ENCODE measurements at regions not wholly inside any gene's neighbourhood (a gene's known extent, or its start where the extent isn't known, plus 50 kb on each side); places are given as distances from the start of the nearest gene placed in this dataset.
A peak's percentile ranks its signal among the peaks of the same experiment; 100 is the strongest.

DNA sequence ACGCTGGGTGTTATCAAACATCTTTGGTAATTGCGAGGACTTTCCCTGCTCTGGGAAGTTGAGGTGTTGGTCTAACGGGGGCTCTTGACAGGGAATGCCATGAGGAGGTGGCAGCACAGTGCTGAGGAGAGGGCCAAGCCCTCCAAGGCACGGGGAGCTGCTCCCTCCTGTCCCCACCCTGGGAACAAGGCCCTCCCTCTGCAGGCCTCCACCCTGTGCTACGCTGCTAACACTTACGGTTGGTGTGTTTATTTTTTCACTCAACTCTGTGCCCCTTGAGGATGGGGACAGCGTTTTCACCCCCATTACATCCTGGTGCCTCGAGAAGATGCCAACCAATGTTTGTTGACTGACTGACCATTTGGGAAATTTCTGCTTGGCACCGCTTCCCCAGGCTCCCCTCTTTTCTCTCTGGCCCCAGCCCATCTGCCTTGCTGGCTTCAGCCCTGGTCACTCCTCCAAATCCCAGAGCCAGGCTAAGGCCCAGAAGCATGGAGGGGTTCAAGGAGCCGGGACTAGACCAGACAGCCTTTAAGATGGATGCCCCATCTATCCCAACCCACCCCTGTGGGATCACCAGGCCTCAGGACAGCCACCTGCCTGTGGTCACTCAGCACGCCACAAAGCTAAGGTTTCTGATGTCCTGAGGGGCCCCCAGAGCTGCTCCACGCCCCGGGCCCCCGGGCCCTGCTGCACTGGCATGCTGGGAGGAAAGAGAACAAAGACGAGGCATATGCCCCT lies 125.7 kb downstream of the BARX1 start:
- H3K27ac ChIP-seq: no peak overlapping the region
- no peaks in the 10 kb centered on the region for H3K9me3 ChIP-seq
- DNase-seq: no peak
- intact Hi-C loops (cut with DNase I): loop anchor here (10.0 kb wide), 1 partner anchor 135 kb away; no protein-coding TSS in a partner anchor
- ATAC-seq: no peak
- no peak overlapping the region for H3K4me3 ChIP-seq
- WGBS, 2 donors: 76% methylated on average over 13 to 15 of the region's 15 CpGs
- no peaks in the 10 kb centered on the region for H3K36me3 ChIP-seq (replicated peaks in 1 of 2; ENCODE audit: insufficient read depth in 1 of 2, low read depth in 2 of 2)
- H3K27me3 ChIP-seq: no peaks in the 10 kb centered on the region
- TF ChIP-seq, protein P1, sequence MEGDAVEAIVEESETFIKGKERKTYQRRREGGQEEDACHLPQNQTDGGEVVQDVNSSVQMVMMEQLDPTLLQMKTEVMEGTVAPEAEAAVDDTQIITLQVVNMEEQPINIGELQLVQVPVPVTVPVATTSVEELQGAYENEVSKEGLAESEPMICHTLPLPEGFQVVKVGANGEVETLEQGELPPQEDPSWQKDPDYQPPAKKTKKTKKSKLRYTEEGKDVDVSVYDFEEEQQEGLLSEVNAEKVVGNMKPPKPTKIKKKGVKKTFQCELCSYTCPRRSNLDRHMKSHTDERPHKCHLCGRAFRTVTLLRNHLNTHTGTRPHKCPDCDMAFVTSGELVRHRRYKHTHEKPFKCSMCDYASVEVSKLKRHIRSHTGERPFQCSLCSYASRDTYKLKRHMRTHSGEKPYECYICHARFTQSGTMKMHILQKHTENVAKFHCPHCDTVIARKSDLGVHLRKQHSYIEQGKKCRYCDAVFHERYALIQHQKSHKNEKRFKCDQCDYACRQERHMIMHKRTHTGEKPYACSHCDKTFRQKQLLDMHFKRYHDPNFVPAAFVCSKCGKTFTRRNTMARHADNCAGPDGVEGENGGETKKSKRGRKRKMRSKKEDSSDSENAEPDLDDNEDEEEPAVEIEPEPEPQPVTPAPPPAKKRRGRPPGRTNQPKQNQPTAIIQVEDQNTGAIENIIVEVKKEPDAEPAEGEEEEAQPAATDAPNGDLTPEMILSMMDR (IDR thresholded peaks at IDR 0.05): no peak
- no peak for TF ChIP-seq POLR2A (IDR thresholded peaks at IDR 0.05)
- H3K4me1 ChIP-seq: peaks cover 3% of the 10 kb centered on the region

GRCh38 chr9:93828331-93829097 lies 126.6 kb downstream of the BARX1 start:
- no peak for TF ChIP-seq POLR2A (IDR thresholded peaks at IDR 0.05)
- TF ChIP-seq, protein P1 (IDR thresholded peaks at IDR 0.05): no peak
- H3K36me3 ChIP-seq (replicated peaks in 1 of 2; ENCODE audit: insufficient read depth in 1 of 2, low read depth in 2 of 2): no peaks in the 10 kb centered on the region
- no peak overlapping the region for H3K4me3 ChIP-seq
- peaks cover 3% of the 10 kb centered on the region for H3K4me1 ChIP-seq
- intact Hi-C loops (cut with DNase I): loop anchor here (10.0 kb wide), 1 partner anchor 136 kb away; no protein-coding TSS in a partner anchor
- ATAC-seq: no peak
- H3K27me3 ChIP-seq: no peaks in the 10 kb centered on the region
- no peak for DNase-seq
- H3K27ac ChIP-seq: no peak overlapping the region
- no peaks in the 10 kb centered on the region for H3K9me3 ChIP-seq
- 89% methylated on average over 12 to 13 of the region's 13 CpGs for WGBS, 2 donors

DNA sequence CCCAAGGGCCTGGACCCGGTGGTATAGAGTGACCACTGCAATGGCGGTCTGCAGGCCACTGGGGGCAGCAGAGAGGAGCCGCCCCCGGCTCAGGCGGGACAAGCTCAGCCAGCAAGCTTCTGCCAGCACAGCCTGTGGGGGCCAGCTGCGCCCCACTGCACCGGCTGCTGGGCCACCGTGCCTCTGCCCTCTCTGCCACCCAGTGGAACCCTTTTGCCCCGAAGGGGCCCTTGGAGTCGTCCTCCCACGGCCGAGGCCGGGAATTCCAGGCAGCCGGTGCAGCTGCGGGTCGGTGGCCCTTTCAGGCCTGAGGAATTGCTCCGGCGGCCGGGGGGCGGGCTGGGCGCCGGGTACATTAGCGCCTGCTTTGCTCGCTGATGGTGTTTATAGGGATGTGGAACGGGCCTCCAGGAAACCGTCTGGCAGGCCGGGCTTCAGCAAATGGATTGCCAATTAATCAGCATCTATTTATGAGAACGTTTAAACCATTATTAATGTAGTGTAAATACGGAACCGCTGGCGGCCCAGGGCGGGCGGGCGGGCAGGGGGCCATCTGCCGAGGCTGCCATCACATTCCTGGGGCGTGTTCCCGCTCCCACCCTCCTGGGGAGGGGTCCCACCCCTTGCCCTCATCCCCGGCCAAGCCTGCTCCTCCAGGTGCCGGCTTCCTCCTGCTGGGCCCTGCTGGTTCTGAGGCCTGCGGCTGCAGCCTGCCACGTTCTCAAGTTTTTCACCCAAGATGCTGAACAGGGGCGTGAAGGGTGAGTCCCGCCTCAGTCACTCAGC lies 127.4 kb downstream of the BARX1 start:
- Histone ChIP-seq H3K36me3 (replicated peaks in 1 of 2; ENCODE audit: insufficient read depth in 1 of 2, low read depth in 2 of 2) (no peaks in the 10 kb centered on the region), H3K4me3 (no peak overlapping the region), H3K9me3 (no peaks in the 10 kb centered on the region), H3K27ac (no peak overlapping the region), H3K27me3 (no peaks in the 10 kb centered on the region), H3K4me1 (peaks cover 3% of the 10 kb centered on the region)
- DNase-seq: peak; percentile 52 to 72 (median 66)
- intact Hi-C loops (cut with DNase I): loop anchor here (10.0 kb wide), 1 partner anchor 137 kb away; no protein-coding TSS in a partner anchor
- ATAC-seq: peak; percentile 92
- TF ChIP-seq POLR2A (IDR thresholded peaks at IDR 0.05): no peak
- TF ChIP-seq, protein P1 (IDR thresholded peaks at IDR 0.05): peak; percentile 73 to 93 (median 83)
- WGBS, 2 donors: 14 to 74% methylated on average over 7 to 41 of the region's 43 CpGs

DNA sequence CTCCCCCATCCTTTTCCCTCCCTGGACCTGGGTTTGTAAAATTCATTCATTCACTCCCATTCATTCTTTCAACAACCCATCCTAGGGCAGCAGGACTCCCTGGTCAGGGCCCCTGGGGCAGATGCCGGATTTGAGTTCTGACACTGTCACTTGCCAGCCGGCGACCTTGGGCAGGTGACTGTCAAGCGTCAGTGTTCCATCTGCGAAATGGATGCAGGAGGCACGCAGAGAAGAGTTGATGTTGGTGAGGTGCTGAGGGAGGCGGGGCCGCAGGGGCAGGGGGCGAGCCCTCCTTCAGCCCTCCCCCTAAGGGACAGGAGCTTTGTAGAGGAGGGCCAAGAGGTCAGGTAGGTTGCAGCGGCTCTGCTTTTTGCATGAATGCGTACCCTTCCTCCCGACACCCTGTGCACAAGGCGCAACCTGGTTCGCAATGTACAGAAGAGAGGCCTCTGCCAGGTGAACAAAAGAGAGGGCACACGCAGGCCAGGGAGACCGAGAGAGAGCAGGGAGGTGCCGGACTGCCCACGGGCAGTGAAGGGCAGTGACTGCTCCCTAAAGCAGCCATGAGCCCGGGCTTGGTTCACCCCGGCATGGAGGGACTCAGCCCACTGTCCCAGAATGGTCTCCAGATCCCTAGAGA lies 128.1 kb downstream of the BARX1 start:
- intact Hi-C loops (cut with DNase I): loop anchor here (10.0 kb wide), 1 partner anchor 138 kb away; no protein-coding TSS in a partner anchor
- WGBS, 2 donors: 57 to 60% methylated on average over 18 to 20 of the region's 20 CpGs
- Histone ChIP-seq H3K27ac (no peak overlapping the region), H3K9me3 (no peaks in the 10 kb centered on the region), H3K4me1 (peaks cover 3% of the 10 kb centered on the region), H3K36me3 (replicated peaks in 1 of 2; ENCODE audit: insufficient read depth in 1 of 2, low read depth in 2 of 2) (no peaks in the 10 kb centered on the region), H3K27me3 (no peaks in the 10 kb centered on the region), H3K4me3 (no peak overlapping the region)
- TF ChIP-seq POLR2A (IDR thresholded peaks at IDR 0.05): no peak
- TF ChIP-seq, protein P1 (IDR thresholded peaks at IDR 0.05): no peak
- ATAC-seq (peak; percentile 8), DNase-seq (no peak)

All from body of pancreas (tissue), 4 donors.